ENCODE measurements at regions not wholly inside any gene's neighbourhood (a gene's known extent, or its start where the extent isn't known, plus 50 kb on each side); places are given as distances from the start of the nearest gene placed in this dataset.

DNA sequence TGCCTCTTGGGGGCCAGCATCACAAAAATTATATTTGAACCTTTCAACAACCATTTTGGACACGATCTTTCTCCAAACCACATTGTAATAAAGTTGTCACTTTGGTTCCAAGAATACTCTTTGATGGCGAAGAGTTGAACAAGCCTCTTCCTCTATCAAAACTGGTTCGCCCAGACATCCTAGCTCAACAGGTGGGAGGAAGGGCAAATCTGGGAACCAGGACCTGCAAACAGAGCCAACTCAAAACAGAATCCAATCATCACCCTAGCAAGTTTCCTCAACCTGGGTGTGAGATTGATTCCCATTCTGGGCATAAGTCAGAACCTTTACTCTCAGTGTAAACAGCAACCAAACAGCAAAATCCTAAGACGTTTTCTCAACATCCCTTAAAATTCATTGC lies 141.2 kb upstream of the RREB1 start:
- TF ChIP-seq CREB1 (IDR thresholded peaks at IDR 0.05; ENCODE audit: low read depth) (no peak), TCF12 (IDR thresholded peaks at IDR 0.05; ENCODE audit: low read depth) (no peak), YY1 (IDR thresholded peaks at IDR 0.05; ENCODE audit: low read depth) (no peak), ZBTB7A (IDR thresholded peaks at IDR 0.05; ENCODE audit: low read depth) (no peak), TEAD4 (IDR thresholded peaks at IDR 0.05) (no peak)

DNA sequence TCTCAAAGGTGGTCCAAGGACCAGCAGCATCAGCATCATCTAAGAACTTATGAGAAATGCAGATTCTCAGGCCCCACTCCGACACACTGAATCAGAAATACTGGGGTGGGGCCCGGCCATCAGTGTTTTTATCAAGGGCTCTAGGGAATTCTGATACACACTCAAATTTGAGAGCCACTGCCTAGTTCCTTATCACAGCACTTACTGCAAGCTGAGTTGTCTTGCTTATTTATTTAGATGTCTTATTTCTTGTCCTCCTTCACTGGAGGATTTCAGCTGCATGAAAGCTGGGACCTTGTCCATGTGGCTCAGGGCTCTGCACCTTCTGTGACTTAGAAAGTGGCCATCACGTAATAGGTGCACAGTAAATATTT lies 139.4 kb upstream of the RREB1 start:
- TF ChIP-seq CEBPB (IDR thresholded peaks at IDR 0.05) (no peak), NFIC (IDR thresholded peaks at IDR 0.05) (no peak), TAF1 (IDR thresholded peaks at IDR 0.05; ENCODE audit: low read depth) (no peak), CREB1 (IDR thresholded peaks at IDR 0.05; ENCODE audit: low read depth) (no peak), YY1 (IDR thresholded peaks at IDR 0.05; ENCODE audit: low read depth) (no peak), ZBTB7A (IDR thresholded peaks at IDR 0.05; ENCODE audit: low read depth) (no peak)
- TF ChIP-seq, protein P1, sequence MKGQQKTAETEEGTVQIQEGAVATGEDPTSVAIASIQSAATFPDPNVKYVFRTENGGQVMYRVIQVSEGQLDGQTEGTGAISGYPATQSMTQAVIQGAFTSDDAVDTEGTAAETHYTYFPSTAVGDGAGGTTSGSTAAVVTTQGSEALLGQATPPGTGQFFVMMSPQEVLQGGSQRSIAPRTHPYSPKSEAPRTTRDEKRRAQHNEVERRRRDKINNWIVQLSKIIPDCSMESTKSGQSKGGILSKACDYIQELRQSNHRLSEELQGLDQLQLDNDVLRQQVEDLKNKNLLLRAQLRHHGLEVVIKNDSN (IDR thresholded peaks at IDR 0.05), result no peak
- TF ChIP-seq, protein P2, sequence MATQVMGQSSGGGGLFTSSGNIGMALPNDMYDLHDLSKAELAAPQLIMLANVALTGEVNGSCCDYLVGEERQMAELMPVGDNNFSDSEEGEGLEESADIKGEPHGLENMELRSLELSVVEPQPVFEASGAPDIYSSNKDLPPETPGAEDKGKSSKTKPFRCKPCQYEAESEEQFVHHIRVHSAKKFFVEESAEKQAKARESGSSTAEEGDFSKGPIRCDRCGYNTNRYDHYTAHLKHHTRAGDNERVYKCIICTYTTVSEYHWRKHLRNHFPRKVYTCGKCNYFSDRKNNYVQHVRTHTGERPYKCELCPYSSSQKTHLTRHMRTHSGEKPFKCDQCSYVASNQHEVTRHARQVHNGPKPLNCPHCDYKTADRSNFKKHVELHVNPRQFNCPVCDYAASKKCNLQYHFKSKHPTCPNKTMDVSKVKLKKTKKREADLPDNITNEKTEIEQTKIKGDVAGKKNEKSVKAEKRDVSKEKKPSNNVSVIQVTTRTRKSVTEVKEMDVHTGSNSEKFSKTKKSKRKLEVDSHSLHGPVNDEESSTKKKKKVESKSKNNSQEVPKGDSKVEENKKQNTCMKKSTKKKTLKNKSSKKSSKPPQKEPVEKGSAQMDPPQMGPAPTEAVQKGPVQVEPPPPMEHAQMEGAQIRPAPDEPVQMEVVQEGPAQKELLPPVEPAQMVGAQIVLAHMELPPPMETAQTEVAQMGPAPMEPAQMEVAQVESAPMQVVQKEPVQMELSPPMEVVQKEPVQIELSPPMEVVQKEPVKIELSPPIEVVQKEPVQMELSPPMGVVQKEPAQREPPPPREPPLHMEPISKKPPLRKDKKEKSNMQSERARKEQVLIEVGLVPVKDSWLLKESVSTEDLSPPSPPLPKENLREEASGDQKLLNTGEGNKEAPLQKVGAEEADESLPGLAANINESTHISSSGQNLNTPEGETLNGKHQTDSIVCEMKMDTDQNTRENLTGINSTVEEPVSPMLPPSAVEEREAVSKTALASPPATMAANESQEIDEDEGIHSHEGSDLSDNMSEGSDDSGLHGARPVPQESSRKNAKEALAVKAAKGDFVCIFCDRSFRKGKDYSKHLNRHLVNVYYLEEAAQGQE (IDR thresholded peaks at IDR 0.05; ENCODE audit: low read depth), result no peak
- TF ChIP-seq, protein P3, sequence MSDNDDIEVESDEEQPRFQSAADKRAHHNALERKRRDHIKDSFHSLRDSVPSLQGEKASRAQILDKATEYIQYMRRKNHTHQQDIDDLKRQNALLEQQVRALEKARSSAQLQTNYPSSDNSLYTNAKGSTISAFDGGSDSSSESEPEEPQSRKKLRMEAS (IDR thresholded peaks at IDR 0.05), result no peak

DNA sequence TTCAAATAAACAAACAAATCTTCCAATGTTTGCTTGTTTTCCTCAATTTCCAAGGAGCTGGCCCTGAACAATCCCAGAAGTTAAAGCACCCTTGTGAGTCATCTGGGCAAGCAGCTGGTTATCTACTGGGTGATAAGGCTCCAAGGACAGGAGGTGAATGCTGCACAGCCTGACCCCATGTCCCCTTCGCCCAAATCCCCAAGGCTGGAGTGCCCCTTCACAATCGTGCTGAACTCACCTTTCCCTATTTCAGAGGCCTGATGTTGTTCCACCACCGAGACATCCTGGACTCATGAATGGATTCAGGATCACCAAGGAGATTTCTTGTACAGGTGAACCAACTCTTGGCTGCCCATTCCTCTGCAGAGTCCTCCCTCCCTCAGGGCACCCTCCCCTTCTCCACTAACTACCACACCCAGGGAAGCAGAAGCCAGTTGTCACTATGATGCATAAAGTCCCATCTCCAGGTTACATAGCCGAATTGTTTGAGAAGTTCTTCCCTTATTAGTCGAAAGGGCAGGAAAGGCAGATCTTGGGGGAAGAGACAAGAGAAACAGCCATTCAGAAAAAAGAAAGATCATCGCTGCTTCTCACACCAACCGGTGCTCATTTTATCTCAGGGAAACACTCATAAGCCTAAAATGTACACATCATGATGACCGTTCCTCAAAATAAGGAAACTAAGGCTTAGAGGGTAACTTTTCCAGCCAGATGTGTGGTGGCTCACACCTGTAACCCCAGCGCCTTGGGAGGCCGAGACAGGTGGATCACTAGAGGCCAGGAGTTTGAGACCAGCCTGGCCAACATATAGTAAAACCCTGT lies 138.8 kb upstream of the RREB1 start:
- TF ChIP-seq, protein P2 (IDR thresholded peaks at IDR 0.05; ENCODE audit: low read depth), result no peak
- no peak for TF ChIP-seq CREB1 (IDR thresholded peaks at IDR 0.05; ENCODE audit: low read depth)
- no peak for TF ChIP-seq RAD21 (IDR thresholded peaks at IDR 0.05; ENCODE audit: low read depth)
- TF ChIP-seq NFIC (IDR thresholded peaks at IDR 0.05), result no peak
- TF ChIP-seq, protein P3 (IDR thresholded peaks at IDR 0.05), result no peak
- TF ChIP-seq EP300 (IDR thresholded peaks at IDR 0.05; ENCODE audit: borderline replicate concordance), result no peak
- TF ChIP-seq, protein P1 (IDR thresholded peaks at IDR 0.05), result no peak
- TF ChIP-seq TCF12 (IDR thresholded peaks at IDR 0.05; ENCODE audit: low read depth), result no peak
- TF ChIP-seq CEBPB (IDR thresholded peaks at IDR 0.05), result no peak
- TF ChIP-seq ZBTB7A (IDR thresholded peaks at IDR 0.05; ENCODE audit: low read depth), result no peak
- TF ChIP-seq FOXM1 (IDR thresholded peaks at IDR 0.05; ENCODE audit: borderline replicate concordance, low read depth), result no peak
- TF ChIP-seq EGR1 (IDR thresholded peaks at IDR 0.05), result no peak
- TF ChIP-seq TEAD4 (IDR thresholded peaks at IDR 0.05), result no peak
- TF ChIP-seq TAF1 (IDR thresholded peaks at IDR 0.05; ENCODE audit: low read depth), result no peak
- no peak for TF ChIP-seq YY1 (IDR thresholded peaks at IDR 0.05; ENCODE audit: low read depth)

DNA sequence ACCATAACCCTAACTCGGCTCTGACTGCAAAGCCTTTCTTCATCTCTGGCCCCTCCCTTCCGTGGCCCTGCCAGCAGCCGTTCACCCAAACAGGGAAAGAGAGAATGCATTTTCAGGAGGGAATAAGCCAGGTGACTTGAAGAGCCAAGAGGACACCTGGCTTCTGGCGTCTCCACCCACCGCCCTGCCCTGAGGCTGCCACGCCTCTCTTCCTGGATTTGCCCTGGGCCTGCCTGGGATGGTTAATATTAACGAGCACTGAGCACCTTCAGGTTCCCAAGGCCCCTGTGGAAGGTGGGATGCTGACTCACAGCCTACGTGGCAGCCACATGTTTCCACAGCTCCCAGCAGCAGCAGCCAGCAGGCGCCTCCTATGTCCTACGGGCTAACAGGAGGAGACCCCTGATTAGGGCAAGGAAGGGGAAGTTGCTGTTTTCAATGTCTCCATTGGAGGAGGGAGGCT lies 138.0 kb upstream of the RREB1 start:
- TF ChIP-seq TCF12 (IDR thresholded peaks at IDR 0.05; ENCODE audit: low read depth) (no peak), TAF1 (IDR thresholded peaks at IDR 0.05; ENCODE audit: low read depth) (no peak), EGR1 (IDR thresholded peaks at IDR 0.05) (no peak), EP300 (IDR thresholded peaks at IDR 0.05; ENCODE audit: borderline replicate concordance) (no peak), RAD21 (IDR thresholded peaks at IDR 0.05; ENCODE audit: low read depth) (no peak), NFIC (IDR thresholded peaks at IDR 0.05) (no peak), YY1 (IDR thresholded peaks at IDR 0.05; ENCODE audit: low read depth) (no peak), TEAD4 (IDR thresholded peaks at IDR 0.05) (no peak), FOXM1 (IDR thresholded peaks at IDR 0.05; ENCODE audit: borderline replicate concordance, low read depth) (no peak), ZBTB7A (IDR thresholded peaks at IDR 0.05; ENCODE audit: low read depth) (no peak), CREB1 (IDR thresholded peaks at IDR 0.05; ENCODE audit: low read depth) (no peak), CEBPB (IDR thresholded peaks at IDR 0.05) (no peak)
- TF ChIP-seq, protein P2 (IDR thresholded peaks at IDR 0.05; ENCODE audit: low read depth), result no peak
- TF ChIP-seq, protein P1 (IDR thresholded peaks at IDR 0.05), result no peak
- TF ChIP-seq, protein P3 (IDR thresholded peaks at IDR 0.05), result no peak

All from Ishikawa (cell line).